ENCODE measurements at regions not wholly inside any gene's neighbourhood (a gene's known extent, or its start where the extent isn't known, plus 50 kb on each side); places are given as distances from the start of the nearest gene placed in this dataset.

DNA sequence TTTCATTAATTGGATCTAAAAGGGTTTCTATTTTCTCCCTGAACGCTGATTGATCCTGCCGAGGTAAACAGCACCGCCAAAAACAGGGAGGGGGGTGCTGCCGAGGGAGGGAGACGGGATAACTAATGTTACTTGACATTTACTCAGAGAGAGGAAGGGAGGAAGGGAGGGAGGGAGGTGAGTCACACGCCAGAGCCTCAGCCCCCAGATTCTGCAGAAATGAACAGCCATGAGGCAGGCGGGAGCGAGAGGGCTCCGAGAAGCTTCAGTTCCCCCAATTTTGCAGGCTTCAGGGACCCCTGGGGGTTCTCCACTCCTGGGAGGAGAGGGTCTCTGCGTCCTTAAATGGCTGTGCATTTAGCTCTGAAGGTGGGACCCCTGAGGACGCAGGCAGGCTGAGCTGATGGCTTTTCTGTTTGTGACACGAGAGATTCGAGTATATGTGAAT lies 59.1 kb upstream of the IER5L start:
- WGBS, 2 experiments (ENCODE audit: extremely low coverage in 1 of 2, insufficient coverage in 1 of 2, insufficient read length in 1 of 2, insufficient replicate concordance in 2 of 2, low coverage in 1 of 2, low lambda C conversion rate in 2 of 2, missing lambda C conversion rate in 1 of 2) = 46% methylated on average over 13 of the region's 13 CpGs; no CpG with 5 or more reads in 1 of the 2 experiments
- POLR2A ChIA-PET (ENCODE audit: partially characterized antibody) = interaction anchor here (1.1 to 1.8 kb wide), 6 partner anchors 9 to 108 kb away, joined by 3 to 7 read pairs (median 4); no protein-coding TSS in a partner anchor

More for the DNA sequence above, 59.1 kb upstream of the IER5L start:
- Histone ChIP-seq H2BK120ac (replicated peaks; ENCODE audit: low read depth, low read length) (no peak overlapping the region), H4K8ac (ENCODE audit: extremely low read depth, insufficient read depth, low read length) (no peak overlapping the region), H3K27me3 (replicated peaks in 1 of 4; ENCODE audit: control insufficient read depth in 3 of 4, extremely low read depth in 1 of 4, insufficient read depth in 3 of 4, low read length in 3 of 4) (0 out of 7 replicates have a peak, but pooled peaks cover 0 to 3% (median 0%) of the 10 kb centered on the region in 4 experiments), H3K4me1 (replicated peaks in 1 of 4; ENCODE audit: control insufficient read depth in 3 of 4, insufficient read depth in 4 of 4, low read length in 3 of 4) (peaks cover 0 to 10% (median 4%) of the 10 kb centered on the region in 4 experiments; a peak in 5 of 7 replicates), H2AFZ (ENCODE audit: low read length) (no peak overlapping the region), H4K5ac (ENCODE audit: insufficient read length, low read depth, low read length) (no peak overlapping the region), H3K9ac (replicated peaks in 1 of 4; ENCODE audit: extremely low read depth in 1 of 4, low read depth in 3 of 4, low read length in 3 of 4) (no peak overlapping the region), H3K23ac (ENCODE audit: insufficient read length) (no peak overlapping the region), H2BK12ac (ENCODE audit: low read depth, low read length) (no peak overlapping the region), H2AK5ac (ENCODE audit: low read depth, low read length) (no peak overlapping the region), H3K14ac (ENCODE audit: insufficient read length) (no peak overlapping the region), H4K91ac (replicated peaks; ENCODE audit: insufficient read length, low read length) (no peak overlapping the region), H2BK15ac (ENCODE audit: low read length) (no peak overlapping the region), H3K18ac (ENCODE audit: extremely low read depth, low read length) (no peak overlapping the region), H3K56ac (replicated peaks; ENCODE audit: insufficient read length, low read depth, low read length) (no peak overlapping the region), H4K20me1 (replicated peaks in 1 of 2; ENCODE audit: control insufficient read depth in 1 of 2, insufficient read depth in 2 of 2, low read length in 2 of 2) (peaks cover 0 to 3% of the 10 kb centered on the region in 2 experiments), H2BK5ac (ENCODE audit: low read depth, low read length) (no peak overlapping the region), H3K27ac (ENCODE audit: low read depth, low read length) (no peak overlapping the region), H3K36me3 (ENCODE audit: control insufficient read depth in 2 of 4, insufficient read depth in 4 of 4, low read length in 3 of 4) (no peaks in the 10 kb centered on the region), H3K4ac (replicated peaks; ENCODE audit: insufficient read length, low read depth, low read length) (no peak overlapping the region), H3K23me2 (ENCODE audit: low read depth, low read length) (peaks cover 9% of the 10 kb centered on the region; the same call in 1 of the 2 replicates), H2BK20ac (ENCODE audit: low read length) (no peak overlapping the region), H3K79me2 (ENCODE audit: control insufficient read depth in 1 of 2, insufficient read depth in 2 of 2, low read length in 2 of 2) (no peaks in the 10 kb centered on the region), H3K9me3 (ENCODE audit: insufficient read depth in 2 of 2, low read depth in 1 of 2, low read length in 1 of 2) (no peaks in the 10 kb centered on the region), H3K4me2 (ENCODE audit: insufficient read depth in 1 of 2, low read depth in 2 of 2, low read length in 2 of 2) (peak overlapping the region; percentile 20 to 32; a peak in 2 of 4 replicates), H3K4me3 (ENCODE audit: extremely low read depth in 1 of 4, insufficient read depth in 2 of 4, low read depth in 3 of 4, low read length in 4 of 4) (no peak overlapping the region), H3K79me1 (ENCODE audit: low read depth, low read length) (no peaks in the 10 kb centered on the region)
- FAIRE-seq (no peak), DNase-seq (ENCODE audit: low read depth in 1 of 2, low spot score in 2 of 2) (no peak)
- no peak for TF ChIP-seq CBX5 (IDR thresholded peaks at IDR 0.05; ENCODE audit: low read depth, low read length)
- TF ChIP-seq TCF12 (IDR thresholded peaks at IDR 0.05; ENCODE audit: low read depth, low read length) = no peak
- TF ChIP-seq FOSL1 (IDR thresholded peaks at IDR 0.05; ENCODE audit: insufficient read depth, low read depth, low read length) = no peak
- peak; percentile 54; the same call in 1 of the 2 replicates for TF ChIP-seq JUND (IDR thresholded peaks at IDR 0.05; ENCODE audit: low read length)
- TF ChIP-seq, protein P1, sequence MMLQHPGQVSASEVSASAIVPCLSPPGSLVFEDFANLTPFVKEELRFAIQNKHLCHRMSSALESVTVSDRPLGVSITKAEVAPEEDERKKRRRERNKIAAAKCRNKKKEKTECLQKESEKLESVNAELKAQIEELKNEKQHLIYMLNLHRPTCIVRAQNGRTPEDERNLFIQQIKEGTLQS (IDR thresholded peaks at IDR 0.05; ENCODE audit: insufficient read depth, low read depth, low read length) = no peak
- CTCF ChIA-PET (ENCODE audit: partially characterized antibody) = interaction anchor here (1.1 to 3.1 kb wide), 10 partner anchors 7 to 387 kb away, joined by 3 to 14 read pairs (median 4); no protein-coding TSS in a partner anchor
